ENCODE measurements at regions not wholly inside any gene's neighbourhood (a gene's known extent, or its start where the extent isn't known, plus 50 kb on each side); places are given as distances from the start of the nearest gene placed in this dataset.

DNA sequence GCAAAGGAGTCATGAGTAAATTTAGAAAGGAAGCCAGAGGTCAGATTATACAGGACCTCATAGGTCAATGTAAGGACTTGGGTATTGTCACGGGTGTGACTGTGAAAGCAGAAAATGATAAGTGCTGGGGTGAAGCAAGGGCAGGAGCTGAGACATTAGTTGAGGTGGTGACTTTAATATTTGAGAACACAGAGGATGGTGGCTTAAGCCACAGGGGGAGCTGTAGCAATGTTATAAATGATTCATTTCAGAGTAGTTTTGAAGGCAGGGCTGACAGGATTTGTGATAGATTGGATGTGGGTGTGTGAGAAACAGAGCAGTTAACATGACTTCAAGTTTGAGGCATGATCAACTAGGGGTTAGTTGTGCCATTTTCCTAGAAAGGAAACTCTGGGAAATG, 659.9 kb downstream of the EPM2A start:
- DNase-seq, result no peak
- Mint-ChIP-seq H3K27me3 (ENCODE audit: insufficient read depth) (no peaks in the 10 kb centered on the region), H3K4me3 (no peak overlapping the region), H3K27ac (no peak overlapping the region), H3K36me3 (ENCODE audit: low read depth) (peaks cover 7% of the 10 kb centered on the region), H3K4me1 (ENCODE audit: low read depth) (peaks cover 38% of the 10 kb centered on the region), H3K9me3 (peaks cover 4% of the 10 kb centered on the region)
- 0 out of 2 replicates have a peak, but pooled peaks have one; percentile 15 for TF ChIP-seq CTCF (IDR thresholded peaks at IDR 0.05)

GRCh38 chr6:145076115-145076841, 659.0 kb downstream of the EPM2A start:
- no peak overlapping the region for H3K4me3 Mint-ChIP-seq
- no peak for DNase-seq
- peaks cover 7% of the 10 kb centered on the region for H3K36me3 Mint-ChIP-seq (ENCODE audit: low read depth)
- H3K9me3 Mint-ChIP-seq, result peaks cover 4% of the 10 kb centered on the region
- no peak overlapping the region for H3K27ac Mint-ChIP-seq
- no peaks in the 10 kb centered on the region for H3K27me3 Mint-ChIP-seq (ENCODE audit: insufficient read depth)
- TF ChIP-seq CTCF (IDR thresholded peaks at IDR 0.05), result no peak
- peaks cover 29% of the 10 kb centered on the region for H3K4me1 Mint-ChIP-seq (ENCODE audit: low read depth)

DNA sequence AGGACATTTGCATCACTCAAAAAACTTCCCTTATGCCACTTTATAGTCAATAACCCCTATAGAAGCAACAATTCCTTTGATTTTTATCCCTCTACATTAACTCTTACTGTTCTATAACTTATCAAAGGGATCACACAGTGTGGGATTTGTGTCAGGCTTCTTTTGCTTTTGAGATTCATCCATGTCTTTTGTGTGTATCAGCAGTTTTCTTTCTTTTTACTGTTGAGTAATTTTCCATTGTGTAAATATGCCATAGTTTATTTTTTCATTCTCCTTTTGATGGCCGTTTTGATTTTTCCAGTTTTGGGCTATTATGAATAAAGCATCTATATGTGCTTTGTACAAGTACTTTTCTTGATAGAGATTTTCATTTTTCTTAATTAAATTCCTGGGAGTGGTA, 657.9 kb downstream of the EPM2A start:
- DNase-seq, result no peak
- no peak overlapping the region for H3K4me3 Mint-ChIP-seq
- TF ChIP-seq CTCF (IDR thresholded peaks at IDR 0.05), result no peak
- no peak overlapping the region for H3K27ac Mint-ChIP-seq
- no peaks in the 10 kb centered on the region for H3K9me3 Mint-ChIP-seq
- H3K4me1 Mint-ChIP-seq (ENCODE audit: low read depth), result peaks cover 19% of the 10 kb centered on the region
- no peaks in the 10 kb centered on the region for H3K27me3 Mint-ChIP-seq (ENCODE audit: insufficient read depth)
- H3K36me3 Mint-ChIP-seq (ENCODE audit: low read depth), result peaks cover 4% of the 10 kb centered on the region; the same call in 1 of the 2 replicates

DNA sequence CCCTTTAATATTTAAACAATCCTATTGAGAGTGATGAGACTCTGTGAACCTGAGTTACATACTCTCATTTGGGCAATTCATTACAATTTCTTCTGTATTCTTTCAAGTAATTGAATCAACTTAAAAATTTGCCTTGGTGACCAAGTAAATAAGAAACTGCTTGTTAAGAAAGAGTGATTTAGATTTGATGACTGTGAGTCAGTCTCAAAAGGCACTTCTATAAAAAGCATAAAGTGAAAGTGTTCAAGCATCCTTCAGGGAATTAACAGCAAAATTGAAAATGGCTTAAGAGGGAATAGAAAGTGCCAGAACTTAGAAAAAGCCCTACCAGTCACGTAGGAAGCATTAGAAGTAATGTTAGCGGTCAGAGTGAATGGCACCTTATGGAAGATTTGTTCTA, 654.7 kb downstream of the EPM2A start:
- no peak overlapping the region for H3K4me3 Mint-ChIP-seq
- no peaks in the 10 kb centered on the region; the same call in 1 of the 2 replicates for H3K36me3 Mint-ChIP-seq (ENCODE audit: low read depth)
- H3K27ac Mint-ChIP-seq, result no peak overlapping the region
- no peaks in the 10 kb centered on the region for H3K27me3 Mint-ChIP-seq (ENCODE audit: insufficient read depth)
- TF ChIP-seq CTCF (IDR thresholded peaks at IDR 0.05), result no peak
- no peaks in the 10 kb centered on the region for H3K9me3 Mint-ChIP-seq
- peaks cover 6% of the 10 kb centered on the region for H3K4me1 Mint-ChIP-seq (ENCODE audit: low read depth)
- no peak for DNase-seq

DNA sequence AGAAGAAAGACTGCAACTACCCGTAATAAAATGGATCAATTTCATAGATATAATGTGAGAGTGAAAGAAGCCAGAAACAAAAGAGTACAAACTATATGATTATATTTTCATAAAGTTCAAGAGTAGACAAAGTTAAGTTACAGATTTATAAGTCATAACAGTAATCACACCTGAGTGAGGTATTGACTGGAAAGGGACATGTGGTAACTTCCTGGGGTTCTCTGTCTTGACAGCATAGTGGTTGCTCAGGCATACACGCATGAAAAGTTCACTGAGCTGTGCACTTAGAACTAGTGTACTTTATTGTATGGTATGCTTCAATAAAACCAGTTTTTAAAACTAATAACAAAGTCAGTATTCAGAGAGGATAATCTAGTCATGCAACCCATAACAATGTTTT, 653.6 kb downstream of the EPM2A start:
- no peak for DNase-seq
- Mint-ChIP-seq H3K4me1 (ENCODE audit: low read depth) (peaks cover 5% of the 10 kb centered on the region), H3K27ac (no peak overlapping the region), H3K9me3 (no peaks in the 10 kb centered on the region), H3K4me3 (no peak overlapping the region), H3K27me3 (ENCODE audit: insufficient read depth) (no peaks in the 10 kb centered on the region), H3K36me3 (ENCODE audit: low read depth) (no peaks in the 10 kb centered on the region)
- TF ChIP-seq CTCF (IDR thresholded peaks at IDR 0.05), result no peak

Data from HFFc6 (cell line).